ENCODE measurements at regions not wholly inside any gene's neighbourhood (a gene's known extent, or its start where the extent isn't known, plus 50 kb on each side); places are given as distances from the start of the nearest gene placed in this dataset.

- DNase-seq, result no peak
These were observed 160.9 kb downstream of the SMIM20 start for GRCh38 chr4:26074712-26075430.

DNA sequence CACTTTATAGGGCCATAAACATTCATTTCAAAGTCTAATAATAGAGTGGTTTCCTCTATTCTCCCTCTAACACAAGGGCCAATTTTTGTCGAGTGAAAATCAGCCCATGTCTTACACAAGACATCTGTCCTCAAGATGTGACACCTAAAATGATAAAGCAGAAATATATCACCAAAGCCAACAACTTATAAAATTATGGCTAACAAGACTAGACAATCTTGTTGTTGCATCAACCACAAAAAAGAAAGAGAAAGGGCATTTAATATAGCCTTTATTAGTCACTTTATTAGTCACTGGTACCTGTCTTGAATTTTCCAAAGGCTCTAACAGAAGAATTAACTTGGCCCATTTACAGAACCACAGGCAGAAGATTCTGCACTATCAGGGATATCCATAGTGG is 161.6 kb downstream of the SMIM20 start:
- no peak for DNase-seq

- no peak for DNase-seq
These were observed 162.1 kb downstream of the SMIM20 start for GRCh38 chr4:26076000-26076587.

DNA sequence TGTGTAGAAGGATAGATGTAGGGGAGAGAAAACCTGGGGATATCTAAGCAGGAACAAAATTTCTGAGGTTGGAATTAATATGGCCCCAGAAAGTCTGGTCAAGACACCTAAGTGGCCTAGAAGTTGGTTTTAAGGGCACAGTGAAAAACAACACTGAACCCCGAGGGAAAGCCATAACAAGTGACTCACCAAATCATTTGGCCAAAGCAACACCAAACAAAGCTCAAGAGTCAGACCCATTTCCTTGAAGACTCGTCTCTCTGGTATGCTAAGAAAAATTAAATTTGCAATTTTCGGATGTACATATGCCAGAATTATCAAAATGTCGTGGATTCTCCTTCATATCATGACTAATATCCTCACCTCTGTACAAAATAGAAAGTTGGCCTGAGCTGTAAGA is 162.9 kb downstream of the SMIM20 start:
- no peak for DNase-seq

- no peak for DNase-seq
These were observed 163.7 kb downstream of the SMIM20 start for GRCh38 chr4:26077756-26078155.

DNA sequence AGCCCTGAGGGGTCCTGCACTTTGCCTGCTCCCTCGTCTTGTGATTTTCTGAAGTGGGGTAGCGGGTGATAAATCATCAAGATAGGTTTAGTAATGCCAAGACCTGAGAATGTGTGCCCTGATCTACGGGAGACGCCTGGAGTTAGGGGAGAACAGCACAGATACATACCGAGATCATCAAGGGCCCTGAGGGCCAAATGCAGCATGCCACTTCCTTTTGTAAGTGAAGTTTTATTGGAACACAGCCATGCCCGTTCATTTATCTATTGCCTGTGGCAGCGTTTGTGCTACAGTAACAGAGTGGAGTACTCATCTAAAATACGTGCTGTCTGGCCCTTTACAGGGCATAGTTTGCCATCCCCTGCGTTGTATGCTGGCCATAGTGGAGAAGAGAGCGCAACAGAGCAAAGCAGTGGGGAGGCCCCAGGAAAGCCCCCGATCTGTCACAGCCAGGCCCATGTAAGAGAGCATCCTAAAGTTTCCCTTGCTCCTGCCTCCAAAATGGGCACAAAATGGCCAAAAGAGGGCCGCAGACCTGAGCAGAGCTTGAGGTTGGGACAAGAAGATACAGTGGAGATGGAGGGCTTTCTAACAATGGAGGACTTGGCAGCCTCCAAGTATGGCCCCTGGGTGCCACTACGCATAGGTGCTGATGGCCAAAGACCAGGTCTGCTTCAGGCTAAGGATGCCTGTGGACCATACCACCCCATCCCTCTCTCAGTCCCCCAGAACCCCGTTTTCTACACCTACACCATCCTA is 167.0 kb downstream of the SMIM20 start:
- DNase-seq, result no peak

DNA sequence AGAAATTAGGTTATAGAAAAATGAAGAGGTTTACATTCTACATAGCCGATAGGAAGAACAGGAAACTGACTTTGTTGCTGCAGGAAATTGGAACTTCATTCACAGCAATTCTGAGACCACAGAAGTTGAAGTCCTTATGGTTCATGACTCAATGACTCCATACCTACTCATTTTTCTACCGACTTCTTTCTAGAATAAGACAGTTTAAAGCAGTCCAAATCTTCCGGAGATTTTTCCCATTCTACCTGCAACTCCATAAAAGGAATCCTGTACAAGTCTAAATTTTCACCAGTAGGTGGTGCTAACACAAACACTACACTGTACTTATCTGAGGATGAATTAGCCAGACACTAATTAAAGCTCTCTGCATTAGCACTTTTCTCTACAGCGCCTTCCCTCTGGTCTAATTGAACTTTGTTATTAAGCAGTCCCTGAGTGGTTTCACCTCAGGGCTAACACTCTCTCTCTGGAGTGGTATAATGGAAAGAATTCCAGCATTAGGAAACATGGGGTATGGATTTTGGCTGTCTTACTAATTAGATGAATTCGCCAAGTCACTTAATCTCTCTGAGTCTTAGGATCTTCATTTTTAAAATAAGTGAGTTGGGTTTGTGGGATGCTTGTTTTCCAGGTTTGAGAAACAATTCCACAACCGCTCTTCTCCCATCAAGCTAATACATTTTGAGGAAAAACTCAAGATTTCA is 167.9 kb downstream of the SMIM20 start:
- DNase-seq, result peak; percentile 60

- DNase-seq, result no peak
These were observed 168.5 kb downstream of the SMIM20 start for GRCh38 chr4:26082565-26082964.

GRCh38 chr4:26083987-26084386 is 170.0 kb downstream of the SMIM20 start:
- DNase-seq, result no peak

DNA sequence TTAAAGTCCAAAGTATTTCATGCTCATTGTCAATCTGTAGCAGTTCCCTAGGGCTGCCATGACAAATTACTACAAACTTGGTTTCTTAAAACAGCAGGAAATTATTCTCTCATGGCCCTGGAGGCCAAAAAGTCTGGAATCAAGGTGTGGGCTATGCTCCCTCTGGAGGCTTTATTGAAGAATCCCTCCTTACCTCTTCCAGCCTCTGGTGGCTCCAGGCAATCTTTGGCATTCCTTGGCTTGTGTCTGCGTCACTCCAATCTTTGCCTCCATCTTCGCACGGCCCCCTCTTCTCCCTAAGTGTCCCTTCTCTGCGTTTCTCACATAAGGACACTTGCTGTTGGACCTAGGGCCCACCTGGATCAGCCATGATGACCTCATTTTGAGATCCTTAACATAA is 170.4 kb downstream of the SMIM20 start:
- DNase-seq, result no peak

GRCh38 chr4:26085551-26085950 is 171.5 kb downstream of the SMIM20 start:
- DNase-seq, result no peak

DNA sequence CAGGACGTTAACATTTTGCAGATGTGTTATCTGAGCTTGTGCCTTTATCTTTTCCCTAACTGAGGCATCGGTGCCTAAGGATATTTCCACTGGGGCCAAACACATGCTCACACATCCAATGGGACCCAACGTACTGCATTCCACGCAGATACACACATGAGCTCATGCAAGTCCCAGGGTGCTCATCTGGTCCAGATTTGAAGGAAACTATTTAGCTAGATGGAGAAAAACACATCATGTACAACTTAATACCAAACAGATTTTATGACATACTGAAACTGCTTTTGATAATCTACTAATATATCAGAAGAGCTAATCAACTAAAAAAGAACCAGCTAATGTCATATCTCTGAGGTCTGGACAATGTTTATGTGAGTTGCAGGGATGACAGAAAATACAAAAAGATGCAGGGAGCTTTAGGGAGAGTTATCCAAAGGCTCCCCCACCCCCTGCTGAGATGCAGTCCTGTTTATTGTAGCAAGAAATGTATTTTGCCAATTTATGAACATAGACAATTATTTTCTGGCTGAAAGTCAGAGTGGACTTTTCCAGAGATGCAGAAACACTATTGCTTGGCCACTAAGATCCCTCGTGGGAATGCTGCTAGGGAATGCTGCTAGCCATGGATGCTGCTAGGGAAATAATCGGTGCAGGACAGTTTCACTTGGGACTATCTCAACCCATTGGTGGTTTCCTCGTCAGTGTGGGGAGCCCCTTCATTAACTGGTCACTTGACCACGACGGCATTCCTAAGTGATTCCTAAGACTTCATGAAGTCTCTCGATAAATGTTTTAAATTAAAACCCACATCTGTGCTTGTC is 172.8 kb downstream of the SMIM20 start:
- DNase-seq, result no peak

- DNase-seq, result no peak
These were observed 174.5 kb downstream of the SMIM20 start for GRCh38 chr4:26088433-26088928.

- no peak for DNase-seq
These were observed 179.5 kb downstream of the SMIM20 start for GRCh38 chr4:26093551-26093950.

- DNase-seq, result no peak
These were observed 180.1 kb downstream of the SMIM20 start for GRCh38 chr4:26094076-26094475.

DNA sequence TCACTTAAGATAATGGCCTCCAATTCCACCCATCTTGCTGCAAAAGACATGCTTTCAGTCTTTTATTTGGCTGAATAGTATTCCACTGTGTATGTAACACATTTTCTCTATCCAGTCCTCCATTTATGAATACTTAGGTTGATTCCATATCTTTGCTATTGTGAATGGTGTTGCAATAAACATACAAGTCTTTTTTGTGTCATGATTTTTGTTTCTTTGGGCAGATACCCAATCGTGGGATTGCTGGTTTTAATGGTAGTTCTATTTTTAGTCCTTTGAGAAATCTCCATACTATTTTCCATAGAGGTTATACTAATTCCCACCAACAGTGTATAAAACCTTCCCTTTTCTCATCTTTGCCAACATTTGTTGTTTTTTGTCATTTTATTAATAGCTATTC is 180.9 kb downstream of the SMIM20 start:
- DNase-seq, result no peak

DNA sequence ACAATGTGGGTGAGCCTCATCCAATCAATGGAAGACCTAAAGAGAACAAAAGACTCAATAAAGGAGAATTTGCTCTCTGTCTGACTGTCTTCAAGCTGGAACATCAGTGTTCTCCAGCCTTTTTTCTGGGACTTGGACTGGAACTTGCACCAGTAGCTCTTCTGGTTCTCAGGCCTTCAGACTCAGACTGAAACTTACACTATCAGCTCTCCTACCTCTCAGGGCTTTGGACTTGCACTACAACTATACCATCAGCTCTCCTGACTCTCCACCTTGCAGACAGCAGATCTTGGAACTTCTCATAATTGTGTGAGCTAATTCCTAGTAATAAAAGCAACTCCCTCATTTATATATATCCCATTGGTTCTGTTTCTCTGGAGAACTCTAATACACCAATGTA is 185.9 kb downstream of the SMIM20 start:
- no peak for DNase-seq

DNA sequence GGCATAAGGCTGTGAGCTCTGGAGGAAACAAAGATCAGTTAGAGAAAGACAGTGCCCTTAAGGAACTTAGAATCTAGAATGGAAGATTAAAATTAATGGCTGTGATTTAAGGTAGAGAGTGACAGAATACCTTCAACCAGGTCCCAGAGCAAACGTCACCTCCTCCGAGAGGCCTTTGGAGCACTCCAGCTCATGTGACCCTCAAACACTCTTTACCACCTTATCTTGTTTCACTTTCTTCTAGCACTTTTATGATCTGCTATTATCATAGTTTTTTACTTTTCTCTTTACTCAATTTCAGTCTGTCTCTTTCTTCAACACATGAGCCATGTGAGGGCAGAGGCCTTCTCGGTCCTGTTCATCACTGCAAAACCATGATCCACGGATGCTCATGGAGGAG is 187.0 kb downstream of the SMIM20 start:
- no peak for DNase-seq

GRCh38 chr4:26104056-26104685 is 190.2 kb downstream of the SMIM20 start:
- no peak for DNase-seq

GRCh38 chr4:26105337-26105736 is 191.3 kb downstream of the SMIM20 start:
- DNase-seq, result no peak

- DNase-seq, result no peak
These were observed 192.0 kb downstream of the SMIM20 start for GRCh38 chr4:26105815-26106699.

Measured in NCI-H748 treated with DMSO at 0.1 percent for 48 hours (cell line).